ELR (cell line): ENCODE measurements at regions not wholly inside any gene's neighbourhood (a gene's known extent, or its start where the extent isn't known, plus 50 kb on each side); places are given as distances from the start of the nearest gene placed in this dataset.
"Not testable (repeated sequence)": the region's sequence is repeated elsewhere in the genome, so short reads cannot be mapped to it uniquely, and the experiment has no call there.

ENCODE experiments used
- DNase-seq: peaks from one replicate; pipeline ENCODE4 v3.0.0-alpha.2; 2015; ENCODE audit warnings: low read depth

DNA sequence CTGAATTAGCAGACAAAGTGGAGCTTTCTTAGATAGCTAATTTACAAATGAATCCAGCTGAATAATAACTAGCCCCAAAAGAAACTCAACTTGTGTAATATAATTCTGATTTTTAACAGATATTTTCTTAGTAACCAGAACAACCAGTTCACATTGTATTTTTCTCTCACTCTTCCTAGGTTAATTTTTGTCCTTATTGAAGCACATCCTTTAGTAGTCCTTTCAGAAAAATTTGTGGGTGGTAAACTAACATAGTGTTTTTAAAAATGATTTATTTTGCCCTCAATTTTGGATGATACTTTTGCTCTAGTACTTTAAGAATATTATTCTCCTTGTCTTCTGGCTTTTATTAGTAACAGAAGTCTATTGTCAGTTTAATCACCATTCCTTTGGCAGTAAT is 190.6 kb upstream of the SLC39A10 start:
- DNase-seq, result no peak

DNA sequence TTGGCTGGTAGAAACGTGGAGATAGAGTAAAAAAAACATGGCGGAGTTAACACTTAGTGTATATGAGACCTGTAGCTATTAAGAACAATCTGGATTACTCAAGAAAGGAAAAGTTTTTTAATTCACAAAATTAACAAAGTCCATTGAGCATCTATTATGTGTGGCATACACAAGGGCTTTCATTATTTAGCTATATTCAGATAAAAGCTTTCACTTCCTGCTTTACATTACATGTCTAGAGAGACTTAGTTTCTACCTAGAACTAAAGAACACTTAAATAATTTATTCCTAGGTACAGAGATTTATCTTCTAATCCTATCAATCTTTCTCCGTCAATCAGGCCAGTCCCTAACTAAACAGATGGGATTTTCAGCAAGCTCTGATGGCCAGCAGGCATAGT is 196.0 kb upstream of the SLC39A10 start:
- DNase-seq, result no peak

DNA sequence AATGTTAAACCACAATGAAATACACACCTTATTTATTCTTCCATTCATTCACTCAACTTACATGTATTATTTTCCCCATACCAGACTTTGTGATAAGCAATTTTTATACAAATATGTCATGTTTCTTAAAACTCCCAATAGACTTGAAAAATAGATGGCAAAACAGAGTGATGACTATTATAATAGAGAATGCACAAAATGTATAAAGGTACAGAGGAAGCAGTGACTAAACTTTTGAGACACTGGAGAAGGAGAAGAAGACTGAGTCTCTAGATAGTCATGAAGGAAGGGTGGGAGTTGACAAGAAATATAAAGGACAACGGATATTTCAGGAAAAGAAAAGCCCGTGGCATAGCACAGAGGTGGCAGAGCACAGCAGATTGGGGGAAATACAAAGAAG is 198.1 kb upstream of the SLC39A10 start:
- DNase-seq, result peak; percentile 50

DNA sequence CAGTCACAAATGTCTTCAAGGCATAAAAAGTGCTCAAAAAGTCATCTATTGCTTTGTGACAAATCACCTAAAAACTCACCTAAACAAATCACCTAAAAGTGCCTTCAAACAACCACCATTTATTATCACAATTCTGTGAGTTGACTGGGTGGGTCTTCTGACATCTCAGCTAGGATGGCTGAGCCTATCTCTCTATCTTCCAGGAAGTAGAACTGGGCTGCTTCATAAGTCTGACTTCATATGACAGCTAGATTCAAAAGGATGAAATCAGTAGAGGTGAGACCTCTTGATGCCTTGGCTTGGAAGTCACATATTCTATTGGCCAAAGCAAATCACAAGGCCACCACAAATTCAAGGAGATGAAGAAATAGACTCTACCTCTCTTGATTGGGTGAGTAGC is 199.2 kb upstream of the SLC39A10 start:
- DNase-seq, result no peak

DNA sequence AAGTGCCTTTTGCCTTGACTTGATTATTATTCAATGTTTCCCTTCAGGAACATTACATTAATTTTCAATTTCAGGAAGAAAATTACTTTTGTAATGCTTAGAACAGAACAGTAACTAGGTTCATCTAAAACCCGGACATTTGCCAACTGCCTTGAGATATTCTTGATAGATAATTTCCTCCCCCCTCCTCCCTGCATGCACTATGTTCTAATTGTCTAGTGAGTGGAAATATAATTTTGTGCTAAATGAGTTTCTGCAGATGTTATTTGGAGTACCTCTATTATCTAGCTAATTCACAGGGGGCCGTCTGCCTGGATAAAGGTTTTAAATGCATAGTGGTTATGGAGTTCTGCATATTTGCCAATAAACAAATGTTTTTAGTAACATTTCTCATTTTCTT is 200.3 kb upstream of the SLC39A10 start:
- DNase-seq, result no peak

DNA sequence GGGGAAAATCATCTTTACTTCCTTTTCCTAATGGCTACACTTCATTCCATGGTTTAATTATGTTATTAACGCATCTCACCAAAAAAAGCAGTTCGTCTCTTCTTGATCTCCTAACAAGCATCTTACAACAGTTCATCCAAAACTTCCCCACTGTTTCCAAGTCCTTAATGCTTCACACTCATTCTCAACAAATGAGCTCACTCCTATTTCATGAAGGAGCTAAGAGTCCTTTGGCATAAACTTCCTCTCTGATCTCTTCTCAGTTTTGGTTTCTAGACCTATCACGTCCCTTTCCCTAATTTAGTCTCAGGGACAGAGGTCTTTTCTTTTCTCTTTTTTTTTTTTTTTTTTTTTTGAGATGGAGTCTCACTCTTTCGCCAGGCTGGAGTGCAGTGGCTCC is 205.9 kb upstream of the SLC39A10 start:
- DNase-seq, result no peak

DNA sequence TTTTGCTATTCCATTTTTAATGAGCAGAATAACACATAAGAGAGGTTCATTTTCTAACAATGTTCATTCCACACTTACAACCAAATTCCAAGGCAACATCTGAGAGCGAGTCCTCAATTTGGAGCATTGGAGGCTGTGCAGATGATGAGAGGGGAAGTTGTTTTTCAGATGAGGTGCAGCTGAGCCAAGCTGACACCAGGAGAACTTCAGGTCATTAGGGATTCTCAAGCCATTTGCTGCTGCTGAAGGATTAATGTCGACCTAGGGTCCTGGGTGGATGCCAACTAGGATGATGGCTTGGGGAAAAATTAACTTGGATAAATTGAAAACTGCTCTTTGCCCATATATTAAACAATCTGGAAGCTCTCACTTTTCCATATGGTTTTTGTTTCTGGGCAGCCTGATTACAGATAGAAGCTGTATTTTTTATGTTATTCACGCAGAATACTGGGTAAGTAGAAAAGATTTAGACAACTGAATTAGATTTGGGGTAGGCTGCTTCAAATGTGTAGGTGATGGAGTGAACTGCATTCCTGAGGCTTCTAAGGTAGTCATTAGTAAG is 206.4 kb upstream of the SLC39A10 start:
- no peak for DNase-seq

DNA sequence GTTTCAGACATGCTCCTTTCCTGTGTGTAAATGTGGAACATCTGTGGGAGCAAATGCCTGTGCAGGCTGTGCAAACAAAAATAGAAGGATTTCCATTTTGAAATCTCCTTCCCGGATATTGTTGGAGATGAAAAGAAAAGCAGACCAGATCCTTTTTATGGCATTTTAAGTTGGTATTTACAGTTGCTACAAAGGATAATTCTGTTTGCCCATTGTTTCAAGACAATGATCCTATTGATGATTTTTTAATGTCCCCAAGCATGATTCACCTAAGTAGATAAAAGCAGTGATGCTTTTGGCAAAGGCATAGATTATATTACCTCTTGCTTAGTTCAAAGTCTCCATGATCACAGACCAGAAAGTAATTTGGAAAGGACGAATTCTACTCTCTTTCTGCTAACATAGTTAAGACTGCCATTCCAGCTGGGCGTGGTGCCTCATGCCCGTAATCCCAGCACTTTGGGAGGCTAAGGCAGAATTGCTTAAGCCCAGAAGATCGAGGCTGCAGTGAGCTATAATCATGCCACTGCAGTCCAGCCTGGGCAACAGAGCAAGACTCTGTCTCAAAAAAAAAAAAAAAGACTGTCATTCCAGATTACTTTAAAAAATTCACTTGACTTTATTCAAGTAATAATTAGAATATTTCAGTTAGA is 209.6 kb upstream of the SLC39A10 start:
- no peak for DNase-seq

DNA sequence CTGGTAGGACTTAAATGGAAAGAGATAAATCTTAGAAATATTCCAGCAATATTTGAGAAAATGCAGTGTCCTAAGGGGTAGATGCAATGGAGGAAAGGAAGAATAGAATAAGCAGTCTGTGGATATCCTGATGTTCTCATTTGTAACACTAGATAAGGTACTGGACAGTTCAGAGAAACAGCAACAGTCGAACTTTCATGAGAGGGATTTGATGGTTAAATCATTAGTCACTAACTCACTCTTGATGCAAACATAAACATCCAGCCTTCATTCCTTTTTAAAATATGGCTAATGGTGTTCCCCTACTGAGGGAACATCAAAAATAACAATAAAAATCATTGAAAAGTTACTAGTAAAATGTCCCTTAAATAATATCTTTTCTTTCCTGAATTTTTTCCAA is 211.4 kb upstream of the SLC39A10 start:
- DNase-seq, result peak; percentile 47

DNA sequence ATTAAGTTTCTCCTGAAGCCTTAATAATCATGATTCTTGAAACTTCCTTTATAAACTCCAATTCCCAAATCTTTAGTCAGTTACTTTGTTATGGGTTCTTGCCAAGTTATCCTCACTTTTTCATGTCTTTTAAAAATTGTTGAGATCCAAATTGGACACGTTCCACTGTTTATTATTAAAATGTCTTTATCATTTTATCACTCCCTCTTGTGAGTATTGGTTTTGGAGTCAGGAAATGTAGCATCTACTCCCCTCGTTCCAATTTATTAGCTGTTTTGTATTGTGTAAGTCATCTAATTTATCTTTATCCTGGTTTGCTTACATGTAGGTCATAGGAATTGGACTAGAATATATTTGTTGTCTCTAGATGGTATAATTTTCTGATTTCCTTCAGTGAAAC is 213.1 kb upstream of the SLC39A10 start:
- no peak for DNase-seq

DNA sequence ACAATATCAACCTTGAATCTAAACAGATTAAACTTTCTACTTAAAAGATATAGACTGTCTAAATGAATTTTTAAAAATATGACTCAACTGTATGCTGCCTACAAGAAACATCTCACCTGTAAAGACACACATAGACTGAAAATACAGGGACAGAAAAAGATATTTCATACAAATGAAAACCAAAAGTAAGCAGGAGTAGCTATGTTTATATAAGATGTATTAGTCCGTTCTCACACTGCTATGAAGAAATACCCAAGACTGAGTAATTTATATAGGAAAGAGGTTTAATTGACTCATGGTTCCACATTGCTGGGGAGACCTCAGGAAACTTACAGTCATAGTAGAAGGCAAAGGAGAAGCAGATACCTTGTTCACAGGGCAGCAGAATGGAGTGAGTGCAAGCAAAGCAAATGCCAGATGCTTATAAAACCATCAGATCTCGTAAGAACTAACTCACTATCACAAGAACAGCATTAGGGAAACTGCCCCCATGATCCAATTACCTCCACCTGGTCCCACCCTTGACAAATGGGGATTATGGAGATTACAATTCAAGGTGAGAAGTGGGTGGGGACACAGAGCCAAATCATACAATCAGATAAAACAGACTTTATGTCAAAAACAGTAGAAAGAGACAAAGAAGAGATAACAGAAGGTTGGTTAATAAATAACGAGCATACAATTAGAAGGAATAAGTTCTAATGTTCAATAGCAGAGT is 214.4 kb upstream of the SLC39A10 start:
- peak; percentile 14 for DNase-seq

DNA sequence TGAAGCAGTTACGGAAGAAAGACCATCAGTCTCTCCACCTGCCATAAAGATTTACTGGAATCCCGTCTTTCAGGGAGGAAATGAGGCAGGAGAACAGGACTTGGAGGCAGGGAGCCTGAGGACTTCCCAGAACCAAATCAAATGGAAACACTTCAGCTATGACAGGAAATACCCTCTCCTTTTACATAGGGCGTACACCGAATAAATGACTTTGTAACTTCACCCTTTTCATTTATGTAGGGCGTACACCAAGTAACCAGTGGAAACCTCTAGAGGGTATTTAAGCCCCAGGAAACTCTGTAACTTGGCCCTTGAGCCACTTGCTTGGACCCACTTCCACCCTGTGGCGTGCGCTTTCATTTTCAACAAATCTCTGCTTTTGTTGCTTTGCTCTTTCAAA is 218.3 kb upstream of the SLC39A10 start:
- DNase-seq, result no peak

DNA sequence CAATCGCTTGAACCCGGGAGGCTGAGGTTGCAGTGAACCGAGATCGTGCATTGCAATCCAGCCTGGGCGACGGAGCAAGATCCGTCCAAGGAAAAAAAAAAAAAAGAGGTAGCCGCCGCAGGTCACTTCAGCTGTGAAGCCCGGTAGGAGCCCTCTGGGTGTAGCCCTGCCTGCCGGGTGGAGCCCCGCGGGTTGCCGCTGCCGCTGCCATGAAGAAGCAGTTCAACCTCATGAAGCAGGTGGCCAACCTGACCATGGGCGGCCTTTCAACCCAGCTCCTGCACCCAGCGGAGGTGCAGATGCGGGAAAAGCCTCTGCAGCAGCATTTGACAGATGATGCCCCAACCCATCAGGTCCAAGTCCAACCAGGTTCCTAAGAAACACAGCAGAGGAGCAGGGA is 219.5 kb upstream of the SLC39A10 start:
- DNase-seq, result no peak

DNA sequence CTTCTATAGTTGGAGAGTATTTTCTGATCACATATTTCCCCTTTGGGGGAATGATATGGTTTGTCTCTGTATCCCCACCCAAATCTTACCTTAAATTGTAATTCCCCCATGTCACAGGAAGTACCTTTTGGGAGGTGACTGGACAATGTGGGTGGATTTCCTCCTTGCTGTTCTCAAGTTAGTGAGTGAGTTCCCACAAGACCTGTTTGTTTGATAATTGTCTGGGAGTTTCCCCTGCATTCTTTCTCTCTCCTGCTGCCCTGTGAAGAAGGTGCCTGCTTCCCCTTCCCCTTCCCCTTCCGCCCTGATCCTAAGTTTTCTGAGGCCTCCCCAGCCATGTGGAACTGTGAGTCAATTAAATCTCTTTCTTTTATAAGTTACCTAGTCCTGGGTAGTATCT is 222.7 kb upstream of the SLC39A10 start:
- no peak for DNase-seq

DNA sequence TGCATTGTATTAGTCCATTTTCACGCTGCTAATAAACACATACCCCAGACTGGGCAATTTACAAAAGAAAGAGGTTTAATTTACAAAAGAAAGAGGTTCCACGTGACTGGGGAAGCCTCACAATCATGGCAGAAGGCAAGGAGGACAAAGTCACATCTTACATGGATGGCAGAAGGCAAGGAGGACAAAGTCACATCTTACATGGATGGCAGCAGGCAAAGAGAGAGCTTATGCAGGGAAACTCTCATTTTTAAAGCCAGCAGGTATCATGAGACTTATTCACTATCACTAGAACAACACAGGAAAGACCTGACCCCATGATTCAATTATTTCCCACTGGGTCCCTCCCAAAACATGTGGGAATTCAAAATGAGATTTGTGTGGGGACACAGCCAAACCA is 223.3 kb upstream of the SLC39A10 start:
- not testable (repeated sequence) for DNase-seq

DNA sequence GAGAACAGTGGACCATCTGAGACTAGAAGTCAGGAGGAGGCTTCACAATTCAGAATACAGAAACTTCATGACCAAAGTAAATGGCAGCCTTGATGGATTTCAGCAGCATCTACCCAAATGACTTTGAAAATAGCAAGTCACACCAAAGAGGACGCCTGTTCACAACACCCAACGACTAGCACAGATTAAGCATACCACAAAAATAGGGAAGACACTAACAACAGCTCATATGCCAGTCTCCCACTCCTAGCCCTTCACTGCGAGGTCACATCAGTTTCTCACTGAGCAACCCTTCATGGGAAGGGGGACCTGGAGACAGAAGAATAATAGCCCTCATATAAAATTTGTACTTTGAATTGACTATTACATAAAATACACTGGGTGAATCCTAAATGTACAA is 228.4 kb upstream of the SLC39A10 start:
- no peak for DNase-seq

DNA sequence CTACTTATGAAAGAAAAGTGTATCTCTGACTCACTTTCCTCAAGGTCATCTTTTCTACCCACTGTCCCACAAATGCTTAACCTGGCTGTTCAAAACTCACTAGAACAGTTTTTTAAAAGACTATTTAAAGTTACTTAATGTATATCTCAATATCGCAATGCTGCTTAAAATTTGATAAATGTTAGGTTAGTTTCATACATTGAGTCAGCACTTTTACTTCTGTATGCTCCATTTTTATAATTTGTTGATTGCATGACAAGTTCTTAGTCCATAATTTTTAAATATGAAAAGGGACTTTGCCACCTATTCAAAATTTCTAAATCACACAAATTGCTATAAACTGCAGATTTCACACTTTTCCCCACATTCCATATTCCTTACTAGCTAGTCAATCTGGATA is 231.7 kb upstream of the SLC39A10 start:
- DNase-seq, result no peak

DNA sequence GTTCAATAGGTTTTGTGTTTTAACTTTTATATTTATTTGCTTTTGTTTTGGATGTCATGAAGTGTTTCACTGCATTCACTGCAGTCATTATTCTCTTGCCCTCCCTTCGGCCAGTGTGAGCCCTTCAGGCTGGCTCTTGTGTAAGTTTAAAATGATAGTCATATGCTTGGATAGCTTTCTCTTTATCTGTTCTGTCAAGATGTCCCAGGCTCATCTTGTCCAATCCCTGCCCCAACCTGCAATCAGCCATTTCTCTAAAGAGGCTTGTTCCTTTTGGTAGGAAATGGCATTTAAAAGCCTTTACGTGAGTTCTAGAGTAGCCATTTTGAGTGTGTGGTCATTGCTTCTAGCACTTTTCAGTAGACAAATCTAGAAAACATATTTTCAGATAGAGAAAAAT is 238.0 kb upstream of the SLC39A10 start:
- DNase-seq, result no peak

DNA sequence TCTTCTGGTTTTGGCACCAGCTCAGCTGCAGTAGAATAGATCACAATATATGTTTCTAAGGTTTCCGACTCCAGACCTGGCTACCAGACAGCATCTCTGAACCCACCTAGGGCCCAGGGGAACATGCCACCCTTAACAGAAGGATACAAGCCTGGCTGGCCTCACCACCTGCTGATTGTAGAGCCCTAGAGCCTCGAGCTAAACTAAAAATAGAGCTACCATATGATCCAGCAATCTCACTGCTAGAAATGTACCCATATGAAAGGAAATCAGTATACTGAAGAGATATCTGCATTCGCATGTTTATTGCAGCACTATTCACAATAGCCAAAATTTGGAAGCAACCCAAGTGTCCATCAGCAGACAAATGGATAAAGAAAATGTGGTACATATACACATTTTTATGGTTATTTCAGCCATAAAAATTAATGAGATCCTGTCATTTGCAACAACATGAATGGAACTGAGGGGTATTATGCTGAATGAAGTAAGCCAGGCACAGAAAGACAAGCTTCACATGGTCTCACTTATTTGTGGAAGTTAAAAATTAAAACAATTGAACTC is 242.4 kb upstream of the SLC39A10 start:
- DNase-seq, result no peak

DNA sequence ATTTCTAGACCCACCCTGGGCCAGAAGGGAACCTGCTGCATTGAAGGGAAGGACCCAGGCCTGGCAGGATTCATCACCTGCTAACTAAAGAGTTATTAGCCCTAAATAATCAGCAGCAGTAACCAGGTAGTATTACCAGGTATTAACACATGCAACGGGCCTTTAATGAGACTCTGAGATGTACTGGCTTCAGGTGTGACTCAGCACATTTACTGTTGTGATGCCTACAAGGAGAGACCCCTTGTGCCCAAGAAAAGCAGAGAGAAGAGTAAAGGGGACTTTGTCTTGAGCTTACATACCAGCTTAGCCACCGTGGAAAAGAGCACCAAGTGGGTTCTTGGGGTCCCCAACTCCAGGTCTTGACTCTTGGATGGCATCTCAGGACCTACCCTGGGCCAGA is 243.1 kb upstream of the SLC39A10 start:
- no peak for DNase-seq

DNA sequence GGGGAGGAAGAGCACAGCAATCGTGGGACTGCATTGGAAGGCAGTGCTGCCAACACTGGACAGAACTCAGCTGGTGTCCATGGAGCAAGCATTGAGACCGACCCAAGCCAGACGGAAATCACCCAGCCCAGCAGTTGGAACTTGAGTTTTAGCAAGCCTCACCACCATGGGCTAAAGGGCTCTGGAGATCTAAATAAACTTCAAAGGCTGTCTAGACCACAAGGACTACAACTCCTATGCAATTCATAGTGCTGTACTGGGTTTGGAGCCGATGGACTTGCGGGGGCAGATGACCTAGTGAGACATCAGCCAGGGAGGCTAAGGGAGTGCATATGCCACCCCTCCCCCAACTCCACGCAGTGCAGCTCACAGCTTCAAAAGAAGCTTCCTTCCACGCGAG is 243.6 kb upstream of the SLC39A10 start:
- DNase-seq, result no peak

DNA sequence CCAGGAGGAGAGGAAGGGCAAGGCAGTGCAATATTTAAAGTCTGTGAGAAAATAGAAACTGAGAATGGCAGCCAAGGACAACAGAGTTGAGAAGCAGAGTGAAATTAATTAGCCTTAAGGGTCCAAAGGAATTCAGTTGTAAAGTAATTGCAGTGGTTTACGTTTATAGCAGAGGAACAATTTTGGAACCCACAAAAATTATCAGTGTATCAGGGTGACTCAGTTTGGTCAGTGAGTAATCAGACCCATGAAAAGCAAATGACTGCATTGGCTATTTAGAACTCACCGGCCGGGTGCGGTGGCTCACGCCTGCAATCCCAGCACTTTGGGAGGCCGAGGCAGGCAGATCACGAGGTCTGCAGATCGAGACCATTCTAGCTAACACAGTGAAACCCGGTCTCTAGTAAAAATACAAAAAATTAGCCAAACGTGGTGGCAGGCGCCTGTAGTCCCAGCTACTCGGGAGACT is 245.8 kb upstream of the SLC39A10 start:
- peak; percentile 82 for DNase-seq

DNA sequence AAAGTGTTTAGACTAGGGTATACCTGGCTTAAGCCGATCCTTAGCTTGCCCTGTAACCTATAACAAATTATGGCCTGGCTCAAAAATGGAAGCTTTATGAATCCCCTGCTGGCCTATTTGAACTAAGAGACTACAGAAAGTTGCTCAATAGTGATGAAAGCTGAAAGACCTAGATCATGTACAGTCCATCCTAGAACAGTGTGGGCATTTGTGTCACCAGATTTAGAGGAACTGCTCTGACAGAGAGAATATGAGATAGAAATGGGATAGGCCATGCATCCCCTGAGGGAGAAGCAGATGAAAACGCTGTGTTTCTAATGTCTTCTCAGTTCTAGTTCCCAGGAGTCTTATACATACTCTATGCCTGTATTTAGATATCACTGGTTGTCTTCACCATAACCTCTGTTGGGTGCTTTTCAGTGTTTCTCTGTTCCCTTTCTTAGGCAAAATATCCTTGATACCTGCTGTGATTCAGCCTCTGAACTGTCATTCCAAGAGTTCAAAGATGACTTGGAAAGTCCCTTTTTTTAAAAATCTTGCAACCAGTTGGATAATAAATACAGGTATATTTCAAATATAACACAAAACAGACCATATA is 246.9 kb upstream of the SLC39A10 start:
- no peak for DNase-seq
